ENCODE measurements at regions not wholly inside any gene's neighbourhood (a gene's known extent, or its start where the extent isn't known, plus 50 kb on each side); places are given as distances from the start of the nearest gene placed in this dataset.

- H3K9me3 ChIP-seq: no peaks in the 10 kb centered on the region
- intact Hi-C loops (cut with DNase I; ENCODE audit: low total_unique reads): no loop called here
- H3K27ac ChIP-seq: no peak overlapping the region
- 25 to 38% (median 32%) methylated on average over 3 of the region's 3 CpGs for WGBS, 5 donors
- H3K27me3 ChIP-seq (replicated peaks in 1 of 7): no peaks in the 10 kb centered on the region
- no peak overlapping the region for H3K4me3 ChIP-seq
- H3K36me3 ChIP-seq: no peaks in the 10 kb centered on the region
- no peaks in the 10 kb centered on the region for H3K4me1 ChIP-seq
- TF ChIP-seq POLR2AphosphoS5 (IDR thresholded peaks at IDR 0.05) (no peak), POLR2A (IDR thresholded peaks at IDR 0.05) (no peak), CTCF (IDR thresholded peaks at IDR 0.05 in 8 of 11, conservative IDR thresholded peaks at IDR 0.05 in 3 of 11) (no peak)
- no peak for DNase-seq
Measured at GRCh38 chr2:194709840-194710239, 947.2 kb upstream of the SLC39A10 start.

GRCh38 chr2:194706179-194706578 is 950.8 kb upstream of the SLC39A10 start:
- WGBS, 5 donors: 54 to 82% (median 79%) methylated on average over 2 of the region's 2 CpGs
- Histone ChIP-seq H3K9me3 (no peaks in the 10 kb centered on the region), H3K27me3 (replicated peaks in 1 of 7) (no peaks in the 10 kb centered on the region), H3K27ac (no peak overlapping the region), H3K4me3 (no peak overlapping the region), H3K36me3 (no peaks in the 10 kb centered on the region), H3K4me1 (no peaks in the 10 kb centered on the region)
- DNase-seq: no peak
- intact Hi-C loops (cut with DNase I; ENCODE audit: low total_unique reads): no loop called here
- TF ChIP-seq POLR2A (IDR thresholded peaks at IDR 0.05) (no peak), POLR2AphosphoS5 (IDR thresholded peaks at IDR 0.05) (no peak), CTCF (IDR thresholded peaks at IDR 0.05 in 8 of 11, conservative IDR thresholded peaks at IDR 0.05 in 3 of 11) (no peak)

- Histone ChIP-seq H3K27ac (no peak overlapping the region), H3K27me3 (replicated peaks in 1 of 7) (no peaks in the 10 kb centered on the region), H3K9me3 (no peaks in the 10 kb centered on the region), H3K4me1 (no peaks in the 10 kb centered on the region), H3K4me3 (no peak overlapping the region), H3K36me3 (no peaks in the 10 kb centered on the region)
- TF ChIP-seq CTCF (IDR thresholded peaks at IDR 0.05 in 8 of 11, conservative IDR thresholded peaks at IDR 0.05 in 3 of 11): no peak
- no peak for TF ChIP-seq POLR2A (IDR thresholded peaks at IDR 0.05)
- TF ChIP-seq POLR2AphosphoS5 (IDR thresholded peaks at IDR 0.05): no peak
- DNase-seq: no peak
- 65 to 89% (median 78%) methylated on average over 2 of the region's 2 CpGs for WGBS, 5 donors
- intact Hi-C loops (cut with DNase I; ENCODE audit: low total_unique reads): no loop called here
Measured at GRCh38 chr2:194705398-194705797, 951.6 kb upstream of the SLC39A10 start.

- no peaks in the 10 kb centered on the region for H3K4me1 ChIP-seq
- H3K27me3 ChIP-seq (replicated peaks in 1 of 7): no peaks in the 10 kb centered on the region
- peaks cover 0 to 5% (median 1%) of the 10 kb centered on the region in 8 donors for H3K9me3 ChIP-seq
- no peaks in the 10 kb centered on the region for H3K36me3 ChIP-seq
- H3K27ac ChIP-seq: no peak overlapping the region
- intact Hi-C loops (cut with DNase I; ENCODE audit: low total_unique reads): no loop called here
- no peak for DNase-seq
- no peak overlapping the region for H3K4me3 ChIP-seq
- TF ChIP-seq POLR2A (IDR thresholded peaks at IDR 0.05): no peak
Measured at GRCh38 chr2:194700726-194701125, 956.3 kb upstream of the SLC39A10 start.

GRCh38 chr2:194700116-194700515 is 956.9 kb upstream of the SLC39A10 start:
- intact Hi-C loops (cut with DNase I; ENCODE audit: low total_unique reads): no loop called here
- Histone ChIP-seq H3K27ac (no peak overlapping the region), H3K36me3 (no peaks in the 10 kb centered on the region), H3K4me3 (no peak overlapping the region), H3K9me3 (peaks cover 0 to 11% (median 6%) of the 10 kb centered on the region in 8 donors), H3K27me3 (replicated peaks in 1 of 7) (no peaks in the 10 kb centered on the region), H3K4me1 (no peaks in the 10 kb centered on the region)
- TF ChIP-seq POLR2A (IDR thresholded peaks at IDR 0.05) (no peak), CTCF (IDR thresholded peaks at IDR 0.05 in 8 of 11, conservative IDR thresholded peaks at IDR 0.05 in 3 of 11) (no peak), POLR2AphosphoS5 (IDR thresholded peaks at IDR 0.05) (no peak)
- 72 to 82% (median 74%) methylated on average over 3 of the region's 3 CpGs for WGBS, 5 donors
- no peak for DNase-seq

Data from spleen (tissue), 11 donors.